Transverse colon (tissue), 4 donors: ENCODE measurements at regions not wholly inside any gene's neighbourhood (a gene's known extent, or its start where the extent isn't known, plus 50 kb on each side); places are given as distances from the start of the nearest gene placed in this dataset.

Experiments used
- DNase-seq: peaks from one replicate; pipeline ENCODE4 v3.0.0-alpha.2; 2019
- H3K27ac ChIP-seq, 4 donors: fragments of 200-600 bp; sonication (generic); 2 replicates each; pipeline ENCODE4 v1.5.1; 2016 to 2018; ENCODE audit warnings: inconsistent platforms in 4 of 4
- H3K27me3 ChIP-seq: fragments of 200-600 bp; sonication (generic); 2 replicates; pipeline ENCODE4 v1.5.1; 2017; ENCODE audit warnings: inconsistent platforms
- H3K36me3 ChIP-seq, 4 donors: fragments of 200-600 bp; sonication (generic); 2 replicates each; pipeline ENCODE4 v1.5.1; 2017 to 2019; ENCODE audit warnings: inconsistent platforms in 4 of 4
- H3K4me1 ChIP-seq, 4 donors: fragments of 200-600 bp; sonication (generic); 2 replicates each; pipeline ENCODE4 v1.5.1; 2017 to 2020; ENCODE audit warnings: inconsistent platforms in 4 of 4
- H3K4me3 ChIP-seq, 4 donors: fragments of 200-600 bp; sonication (generic); 1 replicate in 1 of 4; 2 replicates in 3 of 4; pipeline versions ENCODE4 v1.5.1 to v1.6.1; 2017 to 2019; ENCODE audit warnings: inconsistent platforms in 4 of 4
- H3K9me3 ChIP-seq, 2 donors: fragments of 200-600 bp; sonication (generic); 2 replicates each; pipeline ENCODE4 v1.5.1; 2017 to 2019; ENCODE audit warnings: inconsistent platforms in 2 of 2
- CTCF ChIP-seq, 5 experiments: fragments of 200-600 bp in 3 of 5; fragments of 450-650 bp in 2 of 5; sonication (generic) in 3 of 5; IDR thresholded peaks; 1 replicate in 2 of 5; 2 replicates in 3 of 5; pipeline ENCODE4 v1.5.1; 2016 to 2017; ENCODE audit warnings: antibody characterized with exemption in 5 of 5, inconsistent platforms in 3 of 5, mild to moderate bottlenecking in 2 of 5, moderate library complexity in 1 of 5
- EP300 ChIP-seq: sonication (generic); formaldehyde crosslinking; IDR thresholded peaks from one replicate; pipeline ENCODE4 v1.6.1; 2017; ENCODE audit warnings: antibody characterized with exemption, low read depth
- POLR2A ChIP-seq: fragments of 450-650 bp; IDR thresholded peaks from one replicate; pipeline ENCODE4 v1.6.1; 2016; ENCODE audit warnings: antibody characterized with exemption, mild to moderate bottlenecking, moderate library complexity
- POLR2AphosphoS5 ChIP-seq, 3 donors: sonication (generic); formaldehyde crosslinking; IDR thresholded peaks; one replicate each; pipeline ENCODE4 v1.6.1; 2016; ENCODE audit warnings: antibody characterized with exemption in 3 of 3
- WGBS, 2 donors: methylation state at CpG; one replicate each; pipeline ENCODE4 v1.1.5; 2018; ENCODE audit warnings: low coverage in 1 of 2; 5-methylcytosine and 5-hydroxymethylcytosine counted together
- in situ Hi-C, 4 donors: fragments of 200-750 bp; cut with MboI; loops; one replicate each; pipeline versions ENCODE4 v1.15.0 to v1.15.1; 2017; ENCODE audit warnings: low sequenced_read_pairs in 3 of 4, low pct_ligation_motif_present in 1 of 4, low pct_unique_long_range_greater_than_20kb in 1 of 4
- intact Hi-C: fragments of 100-400 bp; cut with DNase I; formaldehyde crosslinking; loops from one replicate; pipeline ENCODE4 v1.15.1; 2023; ENCODE audit warnings: low total_unique reads

- H3K4me1 ChIP-seq = no peaks in the 10 kb centered on the region
- H3K36me3 ChIP-seq = no peaks in the 10 kb centered on the region
- no peaks in the 10 kb centered on the region for H3K9me3 ChIP-seq
- 90% methylated on average over 3 of the region's 3 CpGs; no CpG with 5 or more reads in 1 of the 2 donors for WGBS, 2 donors
- H3K27ac ChIP-seq = no peak overlapping the region
- H3K27me3 ChIP-seq = no peaks in the 10 kb centered on the region
- intact Hi-C loops (no loop called here), in situ Hi-C loops (no loop called here)
- no peak for TF ChIP-seq CTCF (IDR thresholded peaks at IDR 0.05)
- no peak for TF ChIP-seq EP300
- TF ChIP-seq POLR2A = no peak
- no peak for TF ChIP-seq POLR2AphosphoS5 (IDR thresholded peaks at IDR 0.05)
- H3K4me3 ChIP-seq = no peak overlapping the region
- no peak for DNase-seq
These were observed 160.6 kb upstream of the MLN start for GRCh38 chr6:33964387-33964786.

- in situ Hi-C loops = no loop called here
- Histone ChIP-seq H3K4me3 (no peak overlapping the region), H3K9me3 (no peaks in the 10 kb centered on the region), H3K4me1 (no peaks in the 10 kb centered on the region), H3K27ac (no peak overlapping the region), H3K36me3 (no peaks in the 10 kb centered on the region), H3K27me3 (no peaks in the 10 kb centered on the region)
- TF ChIP-seq EP300 (no peak), POLR2AphosphoS5 (IDR thresholded peaks at IDR 0.05) (no peak), POLR2A (no peak), CTCF (IDR thresholded peaks at IDR 0.05) (no peak)
- DNase-seq = no peak
- intact Hi-C loops = no loop called here
- 95% methylated on average over 7 of the region's 7 CpGs; no CpG with 5 or more reads in 1 of the 2 donors for WGBS, 2 donors
These were observed 159.4 kb upstream of the MLN start for GRCh38 chr6:33963136-33963750.

GRCh38 chr6:33962246-33963027, 158.6 kb upstream of the MLN start:
- Histone ChIP-seq H3K27me3 (no peaks in the 10 kb centered on the region), H3K4me1 (no peaks in the 10 kb centered on the region), H3K27ac (no peak overlapping the region), H3K4me3 (no peak overlapping the region), H3K36me3 (no peaks in the 10 kb centered on the region), H3K9me3 (no peaks in the 10 kb centered on the region)
- in situ Hi-C loops = no loop called here
- no peak for DNase-seq
- WGBS, 2 donors = 72 to 79% methylated on average over 6 to 16 of the region's 16 CpGs
- no peak for TF ChIP-seq CTCF (IDR thresholded peaks at IDR 0.05)
- no peak for TF ChIP-seq POLR2AphosphoS5 (IDR thresholded peaks at IDR 0.05)
- no peak for TF ChIP-seq POLR2A
- no peak for TF ChIP-seq EP300
- intact Hi-C loops = no loop called here

GRCh38 chr6:33961691-33962090, 157.9 kb upstream of the MLN start:
- Histone ChIP-seq H3K27ac (no peak overlapping the region), H3K9me3 (no peaks in the 10 kb centered on the region), H3K27me3 (no peaks in the 10 kb centered on the region), H3K4me1 (no peaks in the 10 kb centered on the region), H3K4me3 (no peak overlapping the region), H3K36me3 (no peaks in the 10 kb centered on the region)
- TF ChIP-seq CTCF (IDR thresholded peaks at IDR 0.05) (no peak), POLR2AphosphoS5 (IDR thresholded peaks at IDR 0.05) (no peak), EP300 (no peak), POLR2A (no peak)
- no peak for DNase-seq
- WGBS, 2 donors = 91% methylated on average over 6 of the region's 6 CpGs; no CpG with 5 or more reads in 1 of the 2 donors
- in situ Hi-C loops (no loop called here), intact Hi-C loops (no loop called here)
